ENCODE measurements at regions not wholly inside any gene's neighbourhood (a gene's known extent, or its start where the extent isn't known, plus 50 kb on each side); places are given as distances from the start of the nearest gene placed in this dataset.

DNA sequence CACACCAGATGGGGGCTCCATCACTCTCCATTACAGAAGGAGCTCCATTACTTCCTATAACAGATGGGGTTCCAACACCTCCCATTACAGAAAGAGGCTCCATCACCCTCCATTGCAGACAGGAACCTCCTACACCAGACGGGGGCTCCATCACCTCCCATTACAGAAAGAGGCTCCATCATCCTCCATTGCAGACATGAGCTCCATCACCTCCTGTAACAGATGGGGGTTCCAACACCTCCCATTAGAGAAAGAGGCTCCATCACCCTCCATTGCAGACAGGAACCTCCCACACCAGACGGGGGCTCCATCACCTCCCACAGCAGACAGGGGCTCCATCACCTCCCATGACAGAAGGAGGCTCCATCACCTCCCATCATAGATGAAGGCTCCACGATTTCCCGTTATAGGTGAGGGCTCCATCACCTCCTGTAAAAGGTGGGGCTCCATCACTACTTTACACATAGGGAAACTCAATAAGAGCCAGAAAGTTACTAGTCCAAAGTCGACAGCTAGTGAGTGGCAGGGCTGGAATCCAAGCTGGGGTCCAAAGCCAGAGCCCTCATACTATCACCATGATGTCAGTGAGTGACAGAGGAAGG, 224.8 kb downstream of the RBFOX3 start:
- TF ChIP-seq, protein P1, sequence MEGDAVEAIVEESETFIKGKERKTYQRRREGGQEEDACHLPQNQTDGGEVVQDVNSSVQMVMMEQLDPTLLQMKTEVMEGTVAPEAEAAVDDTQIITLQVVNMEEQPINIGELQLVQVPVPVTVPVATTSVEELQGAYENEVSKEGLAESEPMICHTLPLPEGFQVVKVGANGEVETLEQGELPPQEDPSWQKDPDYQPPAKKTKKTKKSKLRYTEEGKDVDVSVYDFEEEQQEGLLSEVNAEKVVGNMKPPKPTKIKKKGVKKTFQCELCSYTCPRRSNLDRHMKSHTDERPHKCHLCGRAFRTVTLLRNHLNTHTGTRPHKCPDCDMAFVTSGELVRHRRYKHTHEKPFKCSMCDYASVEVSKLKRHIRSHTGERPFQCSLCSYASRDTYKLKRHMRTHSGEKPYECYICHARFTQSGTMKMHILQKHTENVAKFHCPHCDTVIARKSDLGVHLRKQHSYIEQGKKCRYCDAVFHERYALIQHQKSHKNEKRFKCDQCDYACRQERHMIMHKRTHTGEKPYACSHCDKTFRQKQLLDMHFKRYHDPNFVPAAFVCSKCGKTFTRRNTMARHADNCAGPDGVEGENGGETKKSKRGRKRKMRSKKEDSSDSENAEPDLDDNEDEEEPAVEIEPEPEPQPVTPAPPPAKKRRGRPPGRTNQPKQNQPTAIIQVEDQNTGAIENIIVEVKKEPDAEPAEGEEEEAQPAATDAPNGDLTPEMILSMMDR (IDR thresholded peaks at IDR 0.05), result no peak

DNA sequence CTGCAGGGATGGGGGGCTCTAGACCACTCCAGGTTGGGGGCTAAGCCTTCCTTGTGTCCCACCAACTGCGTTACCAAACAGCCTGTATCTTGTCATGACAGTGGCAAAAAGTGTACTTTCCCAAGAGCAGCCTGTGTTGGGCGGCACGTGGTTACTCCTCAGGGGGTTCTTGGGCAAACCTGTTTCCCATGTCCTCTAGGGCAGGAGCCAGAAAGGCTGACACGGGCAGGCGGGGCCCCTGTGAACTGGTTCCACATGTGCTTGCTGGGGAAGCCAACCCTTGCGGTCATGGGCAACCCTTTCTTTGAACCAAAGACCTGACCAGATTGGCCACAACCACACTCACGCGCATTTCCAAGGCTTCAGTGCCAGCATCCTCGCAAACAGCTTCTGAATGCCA, 228.5 kb downstream of the RBFOX3 start:
- TF ChIP-seq, protein P1 (IDR thresholded peaks at IDR 0.05), result no peak

DNA sequence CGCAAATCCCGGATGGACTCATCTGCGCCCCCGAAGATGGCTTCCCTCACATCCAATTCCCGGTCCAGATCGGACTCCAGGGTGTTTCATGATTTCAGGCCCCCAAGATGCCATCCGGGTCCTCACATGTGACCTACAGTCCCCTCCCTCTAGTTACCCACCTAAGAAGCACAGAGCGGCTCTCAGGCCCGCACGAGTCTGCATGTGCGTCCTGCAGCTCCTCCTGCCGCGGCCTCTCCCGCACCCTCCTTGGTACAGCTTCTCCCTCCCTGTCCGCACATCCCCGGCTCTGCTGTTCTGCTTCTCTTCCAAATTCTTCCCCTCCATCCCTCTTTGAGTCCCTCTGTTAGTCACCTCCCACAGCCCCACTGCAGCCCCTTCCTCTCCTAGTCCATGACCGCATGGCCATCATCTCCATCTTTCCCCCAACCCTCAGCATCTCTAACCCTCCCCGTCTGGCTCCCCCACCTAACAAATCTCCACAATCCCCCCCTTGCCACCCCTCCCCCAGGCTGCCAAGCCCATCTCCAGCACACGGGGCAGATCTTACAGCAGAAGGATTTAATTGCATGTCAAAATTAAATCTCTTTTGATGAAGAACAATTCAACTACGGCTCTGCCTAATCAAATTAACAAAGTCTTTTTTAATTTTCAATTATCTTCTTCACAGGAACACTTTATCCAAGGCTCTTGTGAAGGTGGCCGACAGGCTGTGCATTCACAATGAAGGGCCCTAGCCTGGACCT, 231.0 kb downstream of the RBFOX3 start:
- TF ChIP-seq, protein P1 (IDR thresholded peaks at IDR 0.05), result no peak

DNA sequence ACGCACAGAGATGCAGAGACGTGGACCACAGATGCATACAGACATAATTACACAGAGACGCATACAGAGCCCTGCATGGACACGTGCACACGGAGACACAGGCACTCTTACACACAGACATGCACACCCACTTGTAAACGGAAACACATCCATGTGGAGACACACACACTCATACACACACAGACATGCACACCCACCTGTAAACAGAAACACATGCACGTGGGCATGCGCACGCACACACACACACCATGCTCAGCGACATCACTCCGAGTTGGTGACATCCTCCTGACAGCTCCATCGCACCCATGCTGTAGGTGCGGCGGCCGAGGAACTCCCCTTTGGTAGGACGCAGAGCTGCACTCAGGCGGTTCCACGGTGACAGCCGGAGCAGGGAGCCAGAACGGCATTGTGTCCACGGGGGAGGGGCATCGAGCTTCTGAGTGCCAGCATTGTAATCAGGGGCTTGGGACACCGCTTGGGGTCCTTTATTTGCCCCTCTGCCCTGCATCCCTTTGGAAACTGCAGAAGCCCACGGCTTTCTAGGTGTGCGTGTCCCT, 233.5 kb downstream of the RBFOX3 start:
- TF ChIP-seq, protein P1 (IDR thresholded peaks at IDR 0.05), result no peak

DNA sequence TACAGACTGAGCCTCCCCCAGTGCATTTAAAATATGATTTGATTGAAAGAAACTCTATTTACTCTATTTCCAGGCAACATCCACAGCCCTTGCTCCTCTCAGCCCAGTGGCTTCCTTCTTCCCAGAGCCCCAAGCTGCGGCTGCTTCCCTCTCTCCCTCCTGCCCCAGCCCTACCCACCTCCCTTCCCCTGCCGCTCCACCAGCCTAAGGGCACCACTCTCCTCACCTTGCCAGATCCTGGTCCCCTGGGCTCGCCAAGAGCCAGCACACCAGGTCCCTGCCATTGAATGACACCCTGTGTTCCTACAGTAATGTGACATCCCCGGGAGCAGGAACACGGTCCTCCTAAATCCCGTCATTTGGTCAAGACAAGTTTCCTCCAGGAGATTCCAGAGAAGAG, 236.0 kb downstream of the RBFOX3 start:
- TF ChIP-seq, protein P1 (IDR thresholded peaks at IDR 0.05), result no peak

DNA sequence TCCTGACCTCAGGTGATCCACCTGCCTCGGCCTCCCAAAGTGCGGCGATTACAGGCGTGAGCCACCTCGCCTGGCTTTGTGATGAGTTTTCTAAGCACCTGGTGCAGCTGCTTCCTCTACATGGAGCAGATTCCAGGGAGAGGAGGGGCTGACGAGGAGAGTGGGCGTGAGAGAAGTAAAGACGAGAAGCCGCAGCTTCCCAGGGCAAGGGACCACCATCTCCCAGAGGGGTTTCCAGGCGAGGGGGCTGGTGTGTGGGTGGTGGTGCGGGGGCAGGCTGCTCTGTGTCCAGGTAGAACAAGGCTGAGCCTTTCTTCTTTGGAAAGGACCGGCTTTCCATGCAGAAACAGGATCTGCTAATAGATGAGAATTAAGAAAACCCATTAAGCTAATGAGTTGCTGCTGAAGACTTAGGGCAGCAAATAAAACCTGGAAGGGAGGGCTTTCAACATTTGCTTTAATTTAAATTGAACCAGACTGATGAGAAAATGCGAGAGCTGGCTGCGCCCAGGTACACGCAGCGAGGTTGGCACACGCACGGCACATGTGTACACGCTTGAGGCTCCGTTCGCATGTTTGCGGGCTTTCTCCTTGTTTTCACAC, 236.7 kb downstream of the RBFOX3 start:
- TF ChIP-seq, protein P1 (IDR thresholded peaks at IDR 0.05), result no peak

DNA sequence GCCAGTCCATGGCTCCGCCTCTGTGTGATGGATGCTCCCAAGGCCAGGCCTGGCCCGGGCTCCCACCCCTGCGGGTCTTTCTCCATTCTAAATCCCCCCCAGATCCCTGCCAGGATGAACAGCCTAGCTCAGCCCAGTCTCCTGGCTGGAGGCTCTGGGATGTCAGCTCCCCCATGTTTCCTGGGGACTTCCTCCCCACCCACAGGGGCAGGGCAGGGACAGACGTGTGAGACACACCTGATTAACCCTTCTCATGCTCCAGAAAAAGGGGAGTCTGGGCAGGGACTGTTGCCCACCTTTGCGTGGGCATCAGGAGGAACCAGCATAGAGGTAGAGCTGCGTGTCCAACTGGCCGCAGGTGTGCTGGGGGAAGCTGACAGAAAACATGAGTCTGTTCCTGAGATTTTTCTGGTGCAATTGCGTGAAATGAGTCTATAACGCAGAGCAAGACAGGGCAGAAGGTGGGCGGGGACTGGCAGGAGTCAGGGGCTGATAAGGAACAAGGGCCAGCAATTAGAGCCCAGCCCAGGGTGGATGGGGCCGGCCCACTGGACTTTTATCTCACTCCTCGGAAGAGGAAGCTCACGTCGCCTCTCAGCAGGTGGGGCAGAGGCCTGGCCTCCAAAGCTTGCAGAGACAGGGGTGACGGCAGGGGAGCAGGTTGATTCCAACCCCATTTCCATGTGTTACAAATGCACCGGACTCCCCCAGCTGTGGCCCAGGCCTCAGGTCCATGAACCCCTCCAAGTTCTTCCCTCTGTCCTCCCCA, 238.2 kb downstream of the RBFOX3 start:
- TF ChIP-seq, protein P1 (IDR thresholded peaks at IDR 0.05), result no peak

All from LNCAP (cell line).